ENCODE measurements at regions not wholly inside any gene's neighbourhood (a gene's known extent, or its start where the extent isn't known, plus 50 kb on each side); places are given as distances from the start of the nearest gene placed in this dataset.

DNA sequence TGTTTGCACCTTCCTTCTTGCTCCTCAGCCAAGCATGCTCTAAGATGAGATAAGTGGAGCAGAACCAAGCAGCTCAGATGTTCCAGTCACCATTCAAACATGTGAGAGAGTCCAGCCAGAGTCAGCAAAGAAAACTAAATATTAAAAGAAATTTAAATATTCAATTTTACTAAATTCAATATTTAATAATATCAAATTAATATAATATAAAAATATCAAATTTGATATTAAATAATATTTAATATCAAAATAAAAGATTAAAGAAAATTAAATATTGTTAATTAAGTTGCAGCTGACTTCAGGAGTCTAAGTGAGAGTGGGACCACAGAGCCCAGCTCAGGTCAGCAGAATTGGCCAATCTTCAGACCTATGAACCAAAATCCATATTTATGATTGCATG lies 526.1 kb upstream of the FLRT2 start:
- TF ChIP-seq, protein P1, sequence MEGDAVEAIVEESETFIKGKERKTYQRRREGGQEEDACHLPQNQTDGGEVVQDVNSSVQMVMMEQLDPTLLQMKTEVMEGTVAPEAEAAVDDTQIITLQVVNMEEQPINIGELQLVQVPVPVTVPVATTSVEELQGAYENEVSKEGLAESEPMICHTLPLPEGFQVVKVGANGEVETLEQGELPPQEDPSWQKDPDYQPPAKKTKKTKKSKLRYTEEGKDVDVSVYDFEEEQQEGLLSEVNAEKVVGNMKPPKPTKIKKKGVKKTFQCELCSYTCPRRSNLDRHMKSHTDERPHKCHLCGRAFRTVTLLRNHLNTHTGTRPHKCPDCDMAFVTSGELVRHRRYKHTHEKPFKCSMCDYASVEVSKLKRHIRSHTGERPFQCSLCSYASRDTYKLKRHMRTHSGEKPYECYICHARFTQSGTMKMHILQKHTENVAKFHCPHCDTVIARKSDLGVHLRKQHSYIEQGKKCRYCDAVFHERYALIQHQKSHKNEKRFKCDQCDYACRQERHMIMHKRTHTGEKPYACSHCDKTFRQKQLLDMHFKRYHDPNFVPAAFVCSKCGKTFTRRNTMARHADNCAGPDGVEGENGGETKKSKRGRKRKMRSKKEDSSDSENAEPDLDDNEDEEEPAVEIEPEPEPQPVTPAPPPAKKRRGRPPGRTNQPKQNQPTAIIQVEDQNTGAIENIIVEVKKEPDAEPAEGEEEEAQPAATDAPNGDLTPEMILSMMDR (IDR thresholded peaks at IDR 0.05; ENCODE audit: insufficient read depth, low read length), result no peak
- TF ChIP-seq, protein P2, sequence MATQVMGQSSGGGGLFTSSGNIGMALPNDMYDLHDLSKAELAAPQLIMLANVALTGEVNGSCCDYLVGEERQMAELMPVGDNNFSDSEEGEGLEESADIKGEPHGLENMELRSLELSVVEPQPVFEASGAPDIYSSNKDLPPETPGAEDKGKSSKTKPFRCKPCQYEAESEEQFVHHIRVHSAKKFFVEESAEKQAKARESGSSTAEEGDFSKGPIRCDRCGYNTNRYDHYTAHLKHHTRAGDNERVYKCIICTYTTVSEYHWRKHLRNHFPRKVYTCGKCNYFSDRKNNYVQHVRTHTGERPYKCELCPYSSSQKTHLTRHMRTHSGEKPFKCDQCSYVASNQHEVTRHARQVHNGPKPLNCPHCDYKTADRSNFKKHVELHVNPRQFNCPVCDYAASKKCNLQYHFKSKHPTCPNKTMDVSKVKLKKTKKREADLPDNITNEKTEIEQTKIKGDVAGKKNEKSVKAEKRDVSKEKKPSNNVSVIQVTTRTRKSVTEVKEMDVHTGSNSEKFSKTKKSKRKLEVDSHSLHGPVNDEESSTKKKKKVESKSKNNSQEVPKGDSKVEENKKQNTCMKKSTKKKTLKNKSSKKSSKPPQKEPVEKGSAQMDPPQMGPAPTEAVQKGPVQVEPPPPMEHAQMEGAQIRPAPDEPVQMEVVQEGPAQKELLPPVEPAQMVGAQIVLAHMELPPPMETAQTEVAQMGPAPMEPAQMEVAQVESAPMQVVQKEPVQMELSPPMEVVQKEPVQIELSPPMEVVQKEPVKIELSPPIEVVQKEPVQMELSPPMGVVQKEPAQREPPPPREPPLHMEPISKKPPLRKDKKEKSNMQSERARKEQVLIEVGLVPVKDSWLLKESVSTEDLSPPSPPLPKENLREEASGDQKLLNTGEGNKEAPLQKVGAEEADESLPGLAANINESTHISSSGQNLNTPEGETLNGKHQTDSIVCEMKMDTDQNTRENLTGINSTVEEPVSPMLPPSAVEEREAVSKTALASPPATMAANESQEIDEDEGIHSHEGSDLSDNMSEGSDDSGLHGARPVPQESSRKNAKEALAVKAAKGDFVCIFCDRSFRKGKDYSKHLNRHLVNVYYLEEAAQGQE (IDR thresholded peaks at IDR 0.05; ENCODE audit: insufficient replicate concordance, low read depth), result no peak
- TF ChIP-seq POLR2AphosphoS5 (IDR thresholded peaks at IDR 0.05; ENCODE audit: low read depth) (no peak), GABPA (IDR thresholded peaks at IDR 0.05; ENCODE audit: low read depth) (no peak)
